ENCODE measurements at regions not wholly inside any gene's neighbourhood (a gene's known extent, or its start where the extent isn't known, plus 50 kb on each side); places are given as distances from the start of the nearest gene placed in this dataset.
"Not testable (repeated sequence)": the region's sequence is repeated elsewhere in the genome, so short reads cannot be mapped to it uniquely, and the experiment has no call there.

- not testable (repeated sequence) for DNase-seq (ENCODE audit: low spot score); ATAC-seq; H3K36me3 Mint-ChIP-seq; H3K27ac Mint-ChIP-seq; H3K27me3 Mint-ChIP-seq; H3K4me1 Mint-ChIP-seq (ENCODE audit: low read depth in 2 of 2); H3K9me3 Mint-ChIP-seq; H3K4me3 Mint-ChIP-seq
Observed at GRCh38 chr4:118465831-118466230, 113.0 kb upstream of the PRSS12 start.

- H3K27me3 Mint-ChIP-seq; H3K27ac Mint-ChIP-seq; DNase-seq (ENCODE audit: low spot score); H3K4me3 Mint-ChIP-seq; H3K4me1 Mint-ChIP-seq (ENCODE audit: low read depth in 2 of 2); ATAC-seq; H3K36me3 Mint-ChIP-seq; H3K9me3 Mint-ChIP-seq: not testable (repeated sequence)
Observed at GRCh38 chr4:118474001-118474626, 121.3 kb upstream of the PRSS12 start.

- H3K4me3 Mint-ChIP-seq; H3K9me3 Mint-ChIP-seq; H3K4me1 Mint-ChIP-seq (ENCODE audit: low read depth in 2 of 2); H3K36me3 Mint-ChIP-seq; DNase-seq (ENCODE audit: low spot score); ATAC-seq; H3K27ac Mint-ChIP-seq; H3K27me3 Mint-ChIP-seq: not testable (repeated sequence)
Observed at GRCh38 chr4:118474771-118475170, 122.0 kb upstream of the PRSS12 start.

- not testable (repeated sequence) for ATAC-seq; H3K4me1 Mint-ChIP-seq (ENCODE audit: low read depth in 2 of 2); H3K36me3 Mint-ChIP-seq; H3K27me3 Mint-ChIP-seq; DNase-seq (ENCODE audit: low spot score); H3K9me3 Mint-ChIP-seq; H3K27ac Mint-ChIP-seq; H3K4me3 Mint-ChIP-seq
Observed at GRCh38 chr4:118475901-118476300, 123.1 kb upstream of the PRSS12 start.

- H3K4me3 Mint-ChIP-seq = not testable (repeated sequence)
Observed at GRCh38 chr4:118477826-118478225, 125.0 kb upstream of the PRSS12 start.

GRCh38 chr4:118485801-118486314 is 133.1 kb upstream of the PRSS12 start:
- H3K4me3 Mint-ChIP-seq; H3K9me3 Mint-ChIP-seq; DNase-seq (ENCODE audit: low spot score); H3K27me3 Mint-ChIP-seq; H3K4me1 Mint-ChIP-seq (ENCODE audit: low read depth in 2 of 2); ATAC-seq; H3K36me3 Mint-ChIP-seq; H3K27ac Mint-ChIP-seq: not testable (repeated sequence)

More at GRCh38 chr4:118477826-118478225, 125.0 kb upstream of the PRSS12 start:
- H3K4me1 Mint-ChIP-seq (ENCODE audit: low read depth in 2 of 2); H3K27me3 Mint-ChIP-seq; H3K36me3 Mint-ChIP-seq; ATAC-seq; H3K9me3 Mint-ChIP-seq; DNase-seq (ENCODE audit: low spot score); H3K27ac Mint-ChIP-seq: not testable (repeated sequence)

GRCh38 chr4:118492963-118493362 is 140.2 kb upstream of the PRSS12 start:
- not testable (repeated sequence) for DNase-seq (ENCODE audit: low spot score); H3K36me3 Mint-ChIP-seq; H3K27ac Mint-ChIP-seq; H3K4me3 Mint-ChIP-seq; H3K27me3 Mint-ChIP-seq; H3K9me3 Mint-ChIP-seq; H3K4me1 Mint-ChIP-seq (ENCODE audit: low read depth in 2 of 2); ATAC-seq

GRCh38 chr4:118494437-118494836 is 141.6 kb upstream of the PRSS12 start:
- not testable (repeated sequence) for DNase-seq (ENCODE audit: low spot score); H3K9me3 Mint-ChIP-seq; ATAC-seq; H3K4me3 Mint-ChIP-seq; H3K27me3 Mint-ChIP-seq; H3K36me3 Mint-ChIP-seq; H3K27ac Mint-ChIP-seq; H3K4me1 Mint-ChIP-seq (ENCODE audit: low read depth in 2 of 2)

- H3K4me1 Mint-ChIP-seq (ENCODE audit: low read depth in 2 of 2); H3K27ac Mint-ChIP-seq; ATAC-seq; DNase-seq (ENCODE audit: low spot score); H3K27me3 Mint-ChIP-seq; H3K9me3 Mint-ChIP-seq; H3K4me3 Mint-ChIP-seq; H3K36me3 Mint-ChIP-seq: not testable (repeated sequence)
Observed at GRCh38 chr4:118502967-118503366, 150.2 kb upstream of the PRSS12 start.

GRCh38 chr4:118504927-118505326 is 152.1 kb upstream of the PRSS12 start:
- not testable (repeated sequence) for DNase-seq (ENCODE audit: low spot score); H3K4me1 Mint-ChIP-seq (ENCODE audit: low read depth in 2 of 2); H3K36me3 Mint-ChIP-seq; H3K9me3 Mint-ChIP-seq; H3K4me3 Mint-ChIP-seq; H3K27me3 Mint-ChIP-seq; ATAC-seq; H3K27ac Mint-ChIP-seq

GRCh38 chr4:118505491-118505890 is 152.7 kb upstream of the PRSS12 start:
- not testable (repeated sequence) for ATAC-seq; H3K4me3 Mint-ChIP-seq; H3K4me1 Mint-ChIP-seq (ENCODE audit: low read depth in 2 of 2); H3K36me3 Mint-ChIP-seq; DNase-seq (ENCODE audit: low spot score); H3K9me3 Mint-ChIP-seq; H3K27ac Mint-ChIP-seq; H3K27me3 Mint-ChIP-seq

GRCh38 chr4:118512870-118513269 is 160.1 kb upstream of the PRSS12 start:
- H3K36me3 Mint-ChIP-seq, H3K27ac Mint-ChIP-seq: not testable (repeated sequence)

GRCh38 chr4:118514332-118514731 is 161.5 kb upstream of the PRSS12 start:
- ATAC-seq; H3K9me3 Mint-ChIP-seq; H3K4me1 Mint-ChIP-seq (ENCODE audit: low read depth in 2 of 2); H3K27me3 Mint-ChIP-seq; H3K4me3 Mint-ChIP-seq; H3K36me3 Mint-ChIP-seq; H3K27ac Mint-ChIP-seq; DNase-seq (ENCODE audit: low spot score): not testable (repeated sequence)

More at GRCh38 chr4:118512870-118513269, 160.1 kb upstream of the PRSS12 start:
- DNase-seq (ENCODE audit: low spot score); H3K27me3 Mint-ChIP-seq; ATAC-seq; H3K9me3 Mint-ChIP-seq; H3K4me1 Mint-ChIP-seq (ENCODE audit: low read depth in 2 of 2); H3K4me3 Mint-ChIP-seq: not testable (repeated sequence)

- not testable (repeated sequence) for H3K4me3 Mint-ChIP-seq; H3K27ac Mint-ChIP-seq; ATAC-seq; H3K27me3 Mint-ChIP-seq; H3K36me3 Mint-ChIP-seq; H3K9me3 Mint-ChIP-seq; H3K4me1 Mint-ChIP-seq (ENCODE audit: low read depth in 2 of 2); DNase-seq (ENCODE audit: low spot score)
Observed at GRCh38 chr4:118516107-118516506, 163.3 kb upstream of the PRSS12 start.

- ATAC-seq; H3K27ac Mint-ChIP-seq; H3K4me1 Mint-ChIP-seq (ENCODE audit: low read depth in 2 of 2): not testable (repeated sequence)
Observed at GRCh38 chr4:118530107-118530506, 155.1 kb upstream of the METTL14 start.

More at GRCh38 chr4:118530107-118530506, 155.1 kb upstream of the METTL14 start:
- not testable (repeated sequence) for H3K9me3 Mint-ChIP-seq; H3K27me3 Mint-ChIP-seq; DNase-seq (ENCODE audit: low spot score); H3K36me3 Mint-ChIP-seq; H3K4me3 Mint-ChIP-seq

Measured in natural killer cell treated with Interleukin-12 subunit alpha and Interleukin-12 subunit beta and Interleukin-15 and Interleukin-18, amount 100 ng/mL, for 72 hours (primary cell).